ENCODE measurements at regions not wholly inside any gene's neighbourhood (a gene's known extent, or its start where the extent isn't known, plus 50 kb on each side); places are given as distances from the start of the nearest gene placed in this dataset.

DNA sequence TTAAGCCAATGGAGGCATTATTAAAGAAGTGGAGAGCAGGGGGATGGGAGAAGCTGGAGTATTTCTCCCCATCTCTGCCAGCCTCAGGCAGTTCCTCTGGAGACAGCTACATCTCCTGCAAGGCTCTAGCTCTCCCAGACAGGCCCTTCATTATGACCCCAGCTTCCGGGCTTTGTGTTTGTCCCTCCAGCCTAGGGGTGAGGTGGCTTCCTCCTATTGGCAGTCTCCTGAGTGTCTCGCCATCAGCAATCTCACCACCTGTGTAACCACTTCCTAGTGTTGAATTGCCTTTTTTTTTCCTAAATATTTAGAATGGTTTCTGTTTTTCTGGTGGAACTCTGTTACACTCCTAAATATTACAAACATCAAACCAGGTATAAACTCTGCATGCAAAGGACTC, 122.3 kb downstream of the FAM174B start:
- TF ChIP-seq, protein P1, sequence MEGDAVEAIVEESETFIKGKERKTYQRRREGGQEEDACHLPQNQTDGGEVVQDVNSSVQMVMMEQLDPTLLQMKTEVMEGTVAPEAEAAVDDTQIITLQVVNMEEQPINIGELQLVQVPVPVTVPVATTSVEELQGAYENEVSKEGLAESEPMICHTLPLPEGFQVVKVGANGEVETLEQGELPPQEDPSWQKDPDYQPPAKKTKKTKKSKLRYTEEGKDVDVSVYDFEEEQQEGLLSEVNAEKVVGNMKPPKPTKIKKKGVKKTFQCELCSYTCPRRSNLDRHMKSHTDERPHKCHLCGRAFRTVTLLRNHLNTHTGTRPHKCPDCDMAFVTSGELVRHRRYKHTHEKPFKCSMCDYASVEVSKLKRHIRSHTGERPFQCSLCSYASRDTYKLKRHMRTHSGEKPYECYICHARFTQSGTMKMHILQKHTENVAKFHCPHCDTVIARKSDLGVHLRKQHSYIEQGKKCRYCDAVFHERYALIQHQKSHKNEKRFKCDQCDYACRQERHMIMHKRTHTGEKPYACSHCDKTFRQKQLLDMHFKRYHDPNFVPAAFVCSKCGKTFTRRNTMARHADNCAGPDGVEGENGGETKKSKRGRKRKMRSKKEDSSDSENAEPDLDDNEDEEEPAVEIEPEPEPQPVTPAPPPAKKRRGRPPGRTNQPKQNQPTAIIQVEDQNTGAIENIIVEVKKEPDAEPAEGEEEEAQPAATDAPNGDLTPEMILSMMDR (conservative IDR thresholded peaks at IDR 0.05; ENCODE audit: low read depth): no peak
- no peak for DNase-seq (ENCODE audit: low spot score)
- CTCF ChIA-PET: interaction anchor here (0.7 kb wide), 1 partner anchor 1749 kb away, joined by 4 read pairs; no protein-coding TSS in a partner anchor
- H3K27ac ChIP-seq: no peak overlapping the region
- POLR2A ChIA-PET (ENCODE audit: low non-redundant PET): no interaction called here

DNA sequence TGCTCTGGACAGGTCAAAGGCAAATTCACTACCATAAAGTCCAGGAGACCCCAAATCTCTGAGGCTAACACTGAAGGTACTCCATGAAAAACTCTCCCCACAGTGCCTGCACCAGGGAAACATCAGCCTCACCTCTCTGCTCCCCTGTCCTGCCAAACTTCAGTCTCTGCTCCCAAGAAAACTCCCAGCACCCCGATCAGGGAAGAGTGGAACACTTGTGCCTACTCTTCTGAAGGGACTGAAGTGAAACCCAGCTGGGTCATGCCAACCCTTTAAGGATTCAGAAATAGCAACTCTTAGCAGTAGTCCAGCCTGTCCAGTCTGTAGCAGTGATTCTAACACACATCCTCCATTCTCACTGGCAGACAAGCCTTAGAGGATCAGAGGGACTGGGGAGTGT, 124.2 kb downstream of the FAM174B start:
- ChIA-PET CTCF (interaction anchor here (0.7 kb wide), 1 partner anchor 10 kb away, joined by 3 read pairs; no protein-coding TSS in a partner anchor), POLR2A (ENCODE audit: low non-redundant PET) (no interaction called here)
- TF ChIP-seq, protein P1 (conservative IDR thresholded peaks at IDR 0.05; ENCODE audit: low read depth): no peak
- no peak for DNase-seq (ENCODE audit: low spot score)
- no peak overlapping the region for H3K27ac ChIP-seq

DNA sequence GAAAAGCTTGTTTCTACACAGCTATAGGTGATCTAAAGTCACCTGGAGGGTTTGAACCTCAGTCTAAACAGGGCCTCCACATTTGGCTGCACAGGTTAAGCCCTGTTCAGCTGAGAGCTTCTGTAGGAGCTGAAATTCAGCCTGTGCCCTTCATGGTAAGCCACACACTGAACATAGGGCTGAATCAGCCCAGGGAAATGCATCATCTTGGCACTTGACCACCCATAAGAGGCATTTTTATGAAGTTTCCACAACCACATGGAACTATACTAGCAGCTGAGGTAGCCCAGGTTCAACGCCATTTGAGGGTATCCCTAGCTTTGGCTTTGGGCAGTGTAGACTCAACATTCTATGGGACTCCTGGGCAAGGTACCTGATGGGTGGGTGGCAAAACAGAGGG, 126.8 kb downstream of the FAM174B start:
- CTCF ChIA-PET: no interaction called here
- POLR2A ChIA-PET (ENCODE audit: low non-redundant PET): no interaction called here
- DNase-seq (ENCODE audit: low spot score): no peak
- TF ChIP-seq, protein P1 (conservative IDR thresholded peaks at IDR 0.05; ENCODE audit: low read depth): no peak
- no peak overlapping the region for H3K27ac ChIP-seq

DNA sequence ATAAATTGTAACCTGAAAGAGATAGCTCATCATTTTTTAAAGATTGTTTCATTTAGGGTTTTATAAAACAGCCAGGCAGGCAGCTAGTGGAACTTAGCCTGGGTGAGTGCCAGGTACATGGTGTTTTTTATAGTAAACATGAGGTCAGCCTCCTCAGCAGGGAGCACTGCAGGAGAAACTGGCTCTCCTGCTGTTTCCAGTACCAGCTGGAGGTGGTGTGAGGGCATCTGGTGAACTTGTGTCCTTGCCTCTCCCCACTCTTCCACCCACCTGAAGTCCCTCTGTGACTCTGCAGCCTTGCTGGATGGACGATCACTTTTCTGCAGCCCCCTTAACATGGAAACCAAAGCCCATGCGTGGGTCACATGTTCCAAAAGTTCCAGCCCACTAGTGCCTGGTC, 128.4 kb downstream of the FAM174B start:
- no peak for DNase-seq (ENCODE audit: low spot score)
- TF ChIP-seq, protein P1 (conservative IDR thresholded peaks at IDR 0.05; ENCODE audit: low read depth): no peak
- ChIA-PET CTCF (interaction anchor here (1.0 kb wide), 2 partner anchors 25 to 187 kb away, joined by 3 read pairs; no protein-coding TSS in a partner anchor), POLR2A (ENCODE audit: low non-redundant PET) (no interaction called here)
- no peak overlapping the region for H3K27ac ChIP-seq

DNA sequence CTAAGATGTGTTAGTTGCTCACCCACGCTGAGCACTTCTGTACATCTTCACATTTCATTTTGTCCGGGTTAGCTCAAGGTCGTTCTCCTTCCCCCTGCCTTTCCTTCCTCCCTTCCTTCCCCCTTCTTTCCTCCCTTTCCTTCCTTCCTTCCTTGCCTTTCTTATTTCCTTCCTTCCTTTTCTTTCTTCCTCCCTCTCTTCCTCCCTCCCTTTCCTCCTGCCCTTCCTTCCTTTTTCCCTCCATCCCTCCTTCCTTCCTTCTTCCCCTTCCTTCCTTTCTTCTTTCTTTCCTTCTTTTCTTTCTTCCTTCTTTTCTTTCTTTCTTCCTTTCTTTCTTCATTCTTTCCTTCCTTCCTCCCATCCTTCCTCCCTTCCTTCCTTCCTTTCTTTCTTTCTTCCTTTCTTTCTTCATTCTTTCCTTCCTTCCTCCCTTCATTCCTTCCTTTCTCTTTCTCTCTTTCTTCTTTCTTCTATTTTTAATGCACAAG, 129.8 kb downstream of the FAM174B start:
- no peak overlapping the region for H3K27ac ChIP-seq
- ChIA-PET CTCF (interaction anchor here (0.6 kb wide), 1 partner anchor 189 kb away, joined by 3 read pairs; no protein-coding TSS in a partner anchor), POLR2A (ENCODE audit: low non-redundant PET) (no interaction called here)
- no peak for DNase-seq (ENCODE audit: low spot score)
- TF ChIP-seq, protein P1 (conservative IDR thresholded peaks at IDR 0.05; ENCODE audit: low read depth): no peak

DNA sequence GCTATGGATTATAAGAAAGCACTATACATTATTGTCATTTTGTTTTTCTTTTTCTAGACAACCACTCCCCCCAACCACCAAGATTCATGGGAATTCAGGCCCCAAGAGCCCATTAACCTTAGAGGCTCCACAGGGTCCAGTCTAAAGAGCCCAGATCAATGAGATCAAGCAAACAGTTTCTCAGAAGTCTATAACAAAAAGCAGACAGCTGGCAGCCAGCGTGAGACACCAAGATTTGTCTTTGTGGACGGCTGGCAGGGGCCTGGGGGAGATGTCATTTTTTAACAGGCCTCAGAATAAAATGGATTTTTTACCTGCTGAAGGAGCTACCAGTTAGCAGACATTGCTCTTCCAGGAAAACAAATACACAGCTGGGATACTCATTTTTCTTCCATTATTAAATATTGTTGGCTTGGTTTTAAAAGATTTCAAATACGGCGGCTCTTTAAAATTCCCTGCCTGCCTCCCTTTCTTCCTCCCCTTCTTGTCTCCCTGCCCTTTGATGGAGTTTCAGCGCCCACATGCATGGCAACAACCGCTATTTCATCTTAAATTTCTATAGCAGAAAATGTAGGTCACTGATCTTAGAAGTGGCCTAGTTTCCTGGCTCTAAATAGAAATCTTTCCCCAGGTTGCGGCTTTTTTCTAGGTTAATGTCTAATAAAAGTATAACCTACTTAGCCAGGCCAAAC, 130.6 kb downstream of the FAM174B start:
- H3K27ac ChIP-seq: no peak overlapping the region
- TF ChIP-seq, protein P1 (conservative IDR thresholded peaks at IDR 0.05; ENCODE audit: low read depth): no peak
- no peak for DNase-seq (ENCODE audit: low spot score)
- POLR2A ChIA-PET (ENCODE audit: low non-redundant PET): no interaction called here
- CTCF ChIA-PET: interaction anchor here (0.6 to 4.5 kb wide), 2 partner anchors 190 to 473 kb away, joined by 3 to 29 read pairs; no protein-coding TSS in a partner anchor

Data from RWPE1 (cell line).